GM20000 (cell line): ENCODE measurements at regions not wholly inside any gene's neighbourhood (a gene's known extent, or its start where the extent isn't known, plus 50 kb on each side); places are given as distances from the start of the nearest gene placed in this dataset.

Experiments
- DNase-seq: peaks from one replicate; pipeline ENCODE4 v3.0.0; 2012; ENCODE audit warnings: low spot score
- TF ChIP-seq, protein P1 (sequence below): IDR thresholded peaks from 2 replicates; pipeline ENCODE4 v1.5.1; 2012; ENCODE audit warnings: mild to moderate bottlenecking, control low read depth; ENCODE audit errors: extremely low read depth, missing control alignments

DNA sequence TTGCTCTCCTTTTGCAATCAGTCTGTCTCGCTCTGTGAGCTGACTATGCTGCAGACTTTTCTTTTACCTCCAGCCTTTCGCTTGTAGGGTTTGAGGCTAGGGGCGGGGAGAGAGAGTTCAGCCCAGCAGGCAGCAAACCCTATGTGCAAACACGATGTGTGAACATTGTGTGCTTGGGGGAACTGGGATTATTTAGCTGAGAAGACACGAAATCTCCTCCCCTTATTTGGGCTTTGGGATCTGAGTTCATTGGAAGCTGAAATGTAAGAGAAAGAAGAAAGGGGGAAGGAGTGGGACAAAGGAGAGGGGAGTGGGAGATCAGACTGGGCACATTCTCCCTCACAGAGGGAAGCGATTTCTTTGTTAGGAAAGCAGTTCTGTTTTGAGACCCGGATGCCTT, 189.6 kb upstream of the TNP1 start:
- TF ChIP-seq, protein P1, sequence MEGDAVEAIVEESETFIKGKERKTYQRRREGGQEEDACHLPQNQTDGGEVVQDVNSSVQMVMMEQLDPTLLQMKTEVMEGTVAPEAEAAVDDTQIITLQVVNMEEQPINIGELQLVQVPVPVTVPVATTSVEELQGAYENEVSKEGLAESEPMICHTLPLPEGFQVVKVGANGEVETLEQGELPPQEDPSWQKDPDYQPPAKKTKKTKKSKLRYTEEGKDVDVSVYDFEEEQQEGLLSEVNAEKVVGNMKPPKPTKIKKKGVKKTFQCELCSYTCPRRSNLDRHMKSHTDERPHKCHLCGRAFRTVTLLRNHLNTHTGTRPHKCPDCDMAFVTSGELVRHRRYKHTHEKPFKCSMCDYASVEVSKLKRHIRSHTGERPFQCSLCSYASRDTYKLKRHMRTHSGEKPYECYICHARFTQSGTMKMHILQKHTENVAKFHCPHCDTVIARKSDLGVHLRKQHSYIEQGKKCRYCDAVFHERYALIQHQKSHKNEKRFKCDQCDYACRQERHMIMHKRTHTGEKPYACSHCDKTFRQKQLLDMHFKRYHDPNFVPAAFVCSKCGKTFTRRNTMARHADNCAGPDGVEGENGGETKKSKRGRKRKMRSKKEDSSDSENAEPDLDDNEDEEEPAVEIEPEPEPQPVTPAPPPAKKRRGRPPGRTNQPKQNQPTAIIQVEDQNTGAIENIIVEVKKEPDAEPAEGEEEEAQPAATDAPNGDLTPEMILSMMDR: no peak
- DNase-seq: no peak

DNA sequence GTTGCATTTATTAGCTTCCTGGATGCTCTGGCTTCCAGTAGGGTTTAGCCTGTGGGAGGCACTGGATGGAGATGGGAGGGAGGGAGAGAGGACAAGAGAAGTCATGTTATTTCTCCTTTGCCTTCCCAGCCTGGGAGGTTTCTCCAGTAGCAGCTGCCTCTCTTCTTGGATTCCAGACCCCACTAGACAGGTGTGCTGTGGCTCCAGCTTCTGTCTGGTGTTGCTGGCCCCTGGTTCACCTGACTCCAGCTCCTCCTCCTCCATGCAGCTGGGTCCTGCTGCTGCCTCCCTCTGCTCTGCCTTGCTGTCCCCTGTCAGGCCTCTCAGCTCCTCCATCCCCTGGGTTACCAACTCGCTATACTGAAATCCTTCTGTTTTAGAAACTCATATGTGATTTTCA, 188.9 kb upstream of the TNP1 start:
- no peak for DNase-seq
- TF ChIP-seq, protein P1: no peak

GRCh38 chr2:217047631-217048030, 187.8 kb upstream of the TNP1 start:
- no peak for DNase-seq
- TF ChIP-seq, protein P1: no peak

DNA sequence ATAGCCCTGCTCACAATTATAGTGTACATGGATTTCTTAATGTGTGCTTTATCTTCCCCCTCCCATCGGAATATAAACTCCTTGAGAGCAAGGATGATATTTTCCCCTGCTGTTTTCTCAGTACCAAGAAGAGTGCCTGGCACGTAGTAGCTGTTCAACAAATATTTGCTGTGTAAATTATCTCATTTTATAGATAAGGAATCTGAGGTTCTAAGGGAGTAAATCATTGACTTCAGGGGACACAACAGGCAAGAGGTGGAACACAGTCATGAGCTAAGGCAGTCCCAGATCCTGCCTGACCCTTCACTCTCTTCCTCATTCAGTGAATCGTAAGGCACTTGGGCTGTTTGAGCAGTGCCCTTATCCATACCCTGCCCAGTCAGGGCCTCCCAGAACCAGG, 187.3 kb upstream of the TNP1 start:
- TF ChIP-seq, protein P1: no peak
- no peak for DNase-seq

GRCh38 chr2:217045700-217046475, 186.0 kb upstream of the TNP1 start:
- no peak for DNase-seq
- TF ChIP-seq, protein P1: no peak

DNA sequence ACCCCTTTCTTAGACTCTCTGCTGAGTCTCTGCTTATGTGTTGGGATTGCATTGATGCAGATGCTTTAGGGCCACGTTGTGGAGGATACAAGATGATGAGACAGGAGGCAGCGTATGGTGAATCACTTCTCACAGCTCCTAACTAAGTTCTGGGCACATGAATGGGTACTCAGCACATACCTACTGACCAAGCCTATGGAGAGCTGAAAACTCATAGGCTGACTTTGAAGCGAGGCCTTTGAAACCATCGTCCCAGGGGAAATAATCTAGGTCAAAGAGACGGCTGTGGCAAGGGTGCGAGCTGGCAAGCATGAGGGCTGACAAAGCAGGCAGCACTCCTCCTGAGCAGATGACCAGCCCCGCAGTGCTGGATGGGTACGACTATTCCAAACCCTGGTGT, 180.2 kb upstream of the TNP1 start:
- TF ChIP-seq, protein P1: no peak
- no peak for DNase-seq

GRCh38 chr2:217038001-217038400, 178.1 kb upstream of the TNP1 start:
- TF ChIP-seq, protein P1: no peak
- no peak for DNase-seq
